ENCODE measurements at regions not wholly inside any gene's neighbourhood (a gene's known extent, or its start where the extent isn't known, plus 50 kb on each side); places are given as distances from the start of the nearest gene placed in this dataset.

- DNase-seq (ENCODE audit: low spot score), result no peak
These were observed 1160.3 kb upstream of the AUTS2 start for GRCh38 chr7:68438016-68438415.

DNA sequence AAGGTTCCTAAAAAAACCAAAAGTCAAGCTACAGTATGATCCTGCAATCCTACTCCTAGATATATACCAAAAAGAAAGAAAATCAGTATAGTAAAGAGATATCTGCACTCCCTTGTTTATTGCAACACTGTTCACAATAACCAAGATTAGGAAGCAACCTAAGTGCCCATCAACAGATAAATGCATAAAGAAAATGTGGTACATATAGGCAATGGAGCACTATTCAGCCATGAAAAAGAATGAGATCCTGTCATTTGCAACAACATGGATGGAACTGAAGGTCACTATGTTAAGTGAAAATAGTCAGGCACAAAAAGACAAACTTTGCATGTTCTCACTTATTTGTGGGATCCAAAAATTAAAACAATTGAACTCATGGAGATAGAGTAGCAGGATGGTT lies 1159.5 kb upstream of the AUTS2 start:
- DNase-seq (ENCODE audit: low spot score), result no peak

DNA sequence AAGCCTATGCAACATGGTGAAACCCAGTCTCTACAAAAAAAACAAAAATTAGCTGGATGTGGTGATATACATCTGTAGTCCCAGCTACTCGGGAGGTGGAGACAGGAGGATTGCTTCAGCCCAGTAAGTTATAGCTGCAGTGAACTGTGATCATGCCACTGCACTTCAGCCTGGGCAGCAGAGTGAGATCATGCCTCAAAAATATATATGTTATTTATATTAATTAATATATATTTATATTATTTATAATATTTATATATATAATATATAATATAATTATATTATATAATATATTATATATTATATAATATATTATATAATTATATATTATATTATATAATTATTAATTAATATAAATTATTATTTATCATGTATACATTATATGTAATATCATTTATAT lies 1158.4 kb upstream of the AUTS2 start:
- no peak for DNase-seq (ENCODE audit: low spot score)

DNA sequence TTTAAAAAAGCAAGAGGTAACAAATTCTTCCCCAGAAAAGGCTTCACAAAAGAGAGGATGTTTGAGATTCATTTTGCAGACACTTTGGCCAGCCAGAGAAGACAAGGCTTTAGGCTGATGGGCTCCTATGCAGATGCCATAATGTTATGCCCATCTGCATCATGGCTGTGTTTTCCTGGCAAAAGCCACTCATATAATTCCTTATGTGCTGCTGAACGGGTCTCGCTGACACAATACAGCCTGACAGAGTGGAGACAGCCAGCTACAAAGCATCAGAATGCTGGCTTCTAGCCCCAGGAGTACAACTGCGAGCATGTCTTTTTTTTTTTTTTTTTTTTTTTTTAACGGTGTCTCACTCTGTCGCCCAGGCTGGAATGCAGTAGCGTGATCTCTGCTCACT lies 1157.4 kb upstream of the AUTS2 start:
- no peak for DNase-seq (ENCODE audit: low spot score)

- DNase-seq (ENCODE audit: low spot score), result no peak
These were observed 1156.6 kb upstream of the AUTS2 start for GRCh38 chr7:68441645-68442044.

- no peak for DNase-seq (ENCODE audit: low spot score)
These were observed 1155.2 kb upstream of the AUTS2 start for GRCh38 chr7:68442931-68443631.

DNA sequence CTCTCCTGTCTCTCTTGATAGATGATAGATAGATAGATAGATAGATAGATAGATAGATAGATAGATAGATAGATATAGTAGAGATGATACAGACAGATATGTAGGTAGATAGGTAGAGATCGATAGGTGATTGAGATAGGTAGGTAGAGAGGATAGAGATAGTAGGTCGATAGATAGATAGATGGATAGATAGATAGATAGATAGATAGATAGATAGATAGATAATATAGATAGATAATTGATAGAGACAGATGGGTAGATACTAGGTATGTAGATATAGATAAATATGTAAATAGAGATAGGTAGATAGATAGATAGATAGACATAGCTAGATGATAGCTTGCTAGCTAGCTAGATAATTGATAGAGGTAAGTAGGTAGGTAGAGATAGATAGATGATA lies 1154.2 kb upstream of the AUTS2 start:
- DNase-seq (ENCODE audit: low spot score), result no peak

- DNase-seq (ENCODE audit: low spot score), result no peak
These were observed 1153.3 kb upstream of the AUTS2 start for GRCh38 chr7:68444956-68445355.

GRCh38 chr7:68446183-68446582 lies 1152.1 kb upstream of the AUTS2 start:
- DNase-seq (ENCODE audit: low spot score), result no peak

- DNase-seq (ENCODE audit: low spot score), result no peak
These were observed 1149.2 kb upstream of the AUTS2 start for GRCh38 chr7:68449099-68449498.

DNA sequence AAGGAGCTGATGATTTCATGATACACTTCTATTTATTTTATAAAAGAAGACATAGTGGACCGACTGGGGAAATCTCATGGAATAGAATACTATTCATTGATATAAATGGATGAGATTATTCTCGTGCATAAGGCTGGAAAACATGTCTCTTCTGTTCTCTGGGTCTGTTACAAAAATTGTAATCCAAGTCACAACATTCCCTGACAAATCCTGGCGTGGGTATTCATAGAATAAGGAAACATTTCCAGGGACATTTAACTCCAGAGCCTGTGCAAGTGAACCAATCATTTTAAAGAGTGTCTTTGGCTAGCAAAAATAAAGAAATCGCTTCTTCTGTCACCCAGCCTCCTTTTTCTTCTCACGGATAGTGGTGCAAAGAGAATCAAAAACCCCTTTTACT lies 1148.5 kb upstream of the AUTS2 start:
- no peak for DNase-seq (ENCODE audit: low spot score)

- DNase-seq (ENCODE audit: low spot score), result no peak
These were observed 1143.3 kb upstream of the AUTS2 start for GRCh38 chr7:68454931-68455330.

DNA sequence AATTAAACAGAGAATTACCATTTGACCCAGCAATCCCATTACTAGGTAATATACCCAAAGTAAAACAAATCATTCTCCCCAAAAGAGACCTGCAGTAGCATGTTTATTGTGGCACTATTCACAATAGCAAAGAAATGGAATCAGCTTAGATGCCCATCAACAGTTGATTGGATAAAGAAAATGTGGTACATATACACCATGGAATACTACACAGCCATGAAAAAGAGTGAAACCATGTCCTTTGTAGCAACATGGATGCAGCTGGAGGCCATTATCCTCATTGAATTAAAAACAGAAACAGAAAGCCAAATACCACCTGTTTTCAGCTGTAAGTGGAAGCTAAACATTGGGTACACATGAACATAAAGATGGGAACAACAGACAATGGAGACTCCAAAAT lies 1141.8 kb upstream of the AUTS2 start:
- DNase-seq (ENCODE audit: low spot score), result no peak

DNA sequence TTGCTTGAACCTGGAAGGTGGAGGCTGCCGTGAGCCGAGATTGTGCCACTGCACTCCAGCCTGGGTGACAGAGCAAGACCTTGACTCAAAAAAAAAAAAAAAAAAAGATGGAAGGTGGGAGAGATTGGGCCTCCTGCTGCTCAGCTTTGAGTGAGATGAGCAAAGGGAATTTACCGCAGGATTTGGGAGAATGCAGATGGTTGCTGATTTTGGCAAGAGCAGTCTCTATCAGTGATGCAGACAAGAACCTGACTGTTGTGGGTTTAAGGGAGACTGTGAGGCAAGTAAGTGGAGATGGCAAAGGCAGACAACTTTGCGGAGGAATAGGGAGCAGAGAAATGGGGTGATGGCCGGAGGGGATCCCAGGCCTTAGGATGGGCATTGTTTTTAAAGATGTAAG lies 1140.8 kb upstream of the AUTS2 start:
- no peak for DNase-seq (ENCODE audit: low spot score)

DNA sequence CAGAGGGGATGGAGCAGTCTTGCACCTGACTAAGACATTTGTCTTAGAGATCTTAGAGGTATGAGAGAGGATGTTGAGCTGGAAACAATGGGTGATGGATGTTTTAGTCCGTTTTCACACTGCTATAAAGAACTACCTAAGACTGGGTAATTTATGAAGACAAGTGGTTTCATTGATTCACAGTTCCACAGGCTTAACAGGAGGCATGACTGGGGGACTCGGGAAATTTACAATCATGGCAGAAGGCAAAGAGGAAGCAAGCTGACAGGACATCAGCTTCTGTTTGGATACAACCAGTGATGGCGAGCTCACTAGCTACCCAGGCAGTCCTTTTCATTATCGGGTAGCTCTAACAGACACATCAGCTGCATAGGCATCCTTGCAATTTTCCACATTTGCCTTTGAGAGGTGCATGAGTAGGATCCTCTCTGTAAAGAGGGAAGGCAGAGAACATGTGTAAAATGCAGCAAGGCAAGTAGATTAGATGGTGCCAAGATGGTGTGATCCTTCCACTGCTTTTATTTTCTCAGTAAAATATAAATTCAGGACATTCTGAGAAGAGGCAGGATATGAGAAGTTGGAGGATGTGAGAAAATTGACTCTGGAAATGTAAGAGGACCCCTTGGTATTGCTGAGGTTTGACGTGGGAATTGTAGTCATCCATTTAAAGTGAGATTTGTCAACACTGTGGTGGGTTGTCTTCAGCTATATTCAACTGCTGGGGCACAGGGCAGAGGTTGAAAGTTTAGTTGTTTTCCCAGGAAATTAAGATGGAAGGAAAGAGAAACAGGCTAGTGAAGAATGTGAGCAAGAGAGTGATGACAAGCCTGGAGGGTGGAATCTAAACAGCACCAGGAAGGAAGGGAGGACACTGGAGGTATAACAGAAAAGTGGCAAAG lies 1140.0 kb upstream of the AUTS2 start:
- no peak for DNase-seq (ENCODE audit: low spot score)

DNA sequence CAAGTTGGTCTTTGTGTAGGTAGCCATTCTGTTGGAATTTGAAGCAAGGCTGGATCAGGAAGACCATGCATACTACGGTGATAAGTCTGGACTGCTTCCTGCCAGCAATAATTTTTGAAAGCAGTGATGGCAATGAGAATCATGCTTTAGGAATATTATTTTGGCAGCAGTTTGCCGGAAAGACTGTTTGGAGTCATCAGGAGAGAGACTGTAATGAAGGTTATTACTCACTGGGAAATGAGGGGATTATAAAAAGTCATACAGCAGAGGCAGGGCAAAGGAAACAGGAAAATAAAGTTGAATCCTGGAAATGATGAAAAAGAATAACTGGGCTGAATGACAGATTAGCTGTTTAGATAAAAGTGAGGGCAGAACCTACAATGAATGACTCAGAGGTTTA lies 1136.8 kb upstream of the AUTS2 start:
- DNase-seq (ENCODE audit: low spot score), result no peak

DNA sequence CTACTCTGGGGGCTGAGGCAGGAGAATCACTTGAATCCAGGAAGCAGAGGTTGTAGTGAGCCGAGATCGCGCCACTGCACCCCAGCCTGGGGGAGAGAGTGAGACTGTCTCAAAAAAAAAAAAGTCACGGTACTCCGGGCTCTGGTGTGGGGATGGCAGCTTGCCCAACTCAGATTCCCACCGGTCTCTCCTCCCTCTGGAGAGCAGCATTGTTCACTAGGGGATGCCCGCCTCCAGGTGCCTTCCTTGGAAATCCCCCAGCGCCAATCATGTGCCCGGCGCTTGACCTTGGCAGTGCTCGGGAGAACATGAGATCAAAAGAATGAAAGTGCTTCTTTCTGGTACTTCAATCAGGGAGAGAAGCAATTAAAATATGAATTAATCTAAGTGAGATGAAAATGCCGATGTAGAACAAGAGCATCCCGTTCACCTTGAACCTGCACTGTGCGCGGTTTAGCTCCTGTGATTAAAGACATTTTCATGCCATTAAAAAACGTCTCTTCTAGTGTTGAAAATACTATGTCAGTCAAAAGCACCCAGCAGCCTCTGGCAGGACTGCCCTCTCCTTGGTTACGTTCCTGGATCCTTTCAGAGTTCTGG lies 1127.3 kb upstream of the AUTS2 start:
- no peak for DNase-seq (ENCODE audit: low spot score)

DNA sequence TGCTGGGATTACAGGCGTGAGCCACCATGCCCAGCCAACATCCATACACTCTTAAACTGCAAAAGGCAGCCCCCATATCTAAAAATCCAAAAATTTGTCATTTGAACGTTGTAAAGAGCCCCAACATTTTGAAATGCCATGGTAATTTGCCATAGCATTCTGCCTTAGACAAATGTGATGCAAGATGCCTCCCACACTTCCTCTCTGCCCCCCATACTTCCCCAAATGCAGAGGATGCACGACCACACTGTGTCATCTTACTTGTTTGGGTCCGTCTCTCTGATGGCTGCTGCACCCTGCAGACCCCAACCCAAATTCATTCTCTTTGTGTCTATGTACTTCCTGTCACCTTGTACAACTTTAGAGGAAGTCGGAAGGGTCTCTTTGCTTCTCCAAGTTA lies 1125.6 kb upstream of the AUTS2 start:
- no peak for DNase-seq (ENCODE audit: low spot score)

DNA sequence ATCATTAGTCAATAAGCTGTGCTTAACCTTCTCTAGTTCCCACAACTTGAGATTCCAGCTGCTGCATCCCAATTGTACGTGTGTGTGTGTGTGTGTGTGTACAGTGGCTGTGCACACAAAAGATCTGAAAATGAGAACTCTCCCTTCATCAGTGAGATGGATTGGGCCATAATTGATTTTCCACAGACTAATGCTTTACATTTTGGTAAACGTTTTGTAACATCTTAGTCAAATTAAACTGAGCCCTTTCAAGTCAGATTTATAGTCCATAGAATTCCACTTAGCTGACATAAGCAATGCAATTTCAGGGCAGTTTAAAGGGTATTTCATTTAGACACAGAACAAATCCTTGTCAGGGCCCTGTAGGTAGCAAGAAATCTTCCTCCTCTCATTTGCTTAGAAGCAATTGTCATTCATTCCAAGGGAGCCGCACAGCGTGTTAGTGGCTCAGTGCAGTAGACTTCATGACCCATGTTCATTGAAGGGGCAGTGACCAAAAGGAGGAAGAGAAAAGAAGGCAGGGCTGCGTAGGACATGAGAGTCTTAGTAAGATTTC lies 1123.5 kb upstream of the AUTS2 start:
- no peak for DNase-seq (ENCODE audit: low spot score)

DNA sequence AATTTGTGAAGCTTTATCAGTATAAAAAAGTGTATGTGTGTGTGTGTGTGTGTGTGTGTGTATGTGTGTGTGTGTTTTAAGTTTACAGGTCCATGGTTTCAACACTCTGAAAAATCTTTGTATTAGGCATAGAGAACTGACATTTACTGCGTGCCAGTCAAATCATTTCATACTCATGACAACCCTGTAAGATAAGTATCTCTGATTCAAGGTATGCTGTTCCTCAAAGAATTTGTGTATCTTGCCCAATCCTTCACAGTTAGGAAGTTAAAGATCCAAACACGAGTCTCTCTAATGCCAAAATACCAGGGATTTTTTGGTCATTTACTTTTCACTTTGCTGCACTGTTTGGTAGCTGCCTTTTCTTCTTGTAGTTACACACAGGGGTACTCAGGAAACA lies 1121.3 kb upstream of the AUTS2 start:
- DNase-seq (ENCODE audit: low spot score), result no peak

- DNase-seq (ENCODE audit: low spot score), result no peak
These were observed 1119.9 kb upstream of the AUTS2 start for GRCh38 chr7:68478326-68478725.

DNA sequence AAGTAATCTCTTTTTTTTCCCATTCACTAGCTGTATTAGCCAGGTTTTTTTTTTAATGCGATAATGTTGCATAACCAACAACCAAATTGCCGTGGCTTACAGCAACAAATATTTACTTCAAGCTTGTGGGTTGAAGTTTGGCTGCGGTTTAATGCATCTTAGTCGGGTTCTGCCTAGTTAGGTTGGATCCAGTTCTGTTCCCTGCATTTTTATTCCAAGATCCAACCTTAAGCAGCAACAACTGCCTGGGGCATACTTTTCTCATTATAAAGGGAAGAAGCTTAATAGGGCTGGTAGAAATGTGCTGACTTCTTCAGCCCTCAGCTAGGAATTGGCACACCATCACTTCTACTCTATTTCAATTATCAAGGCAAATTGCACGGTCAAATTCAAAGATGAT lies 1115.5 kb upstream of the AUTS2 start:
- DNase-seq (ENCODE audit: low spot score), result no peak

DNA sequence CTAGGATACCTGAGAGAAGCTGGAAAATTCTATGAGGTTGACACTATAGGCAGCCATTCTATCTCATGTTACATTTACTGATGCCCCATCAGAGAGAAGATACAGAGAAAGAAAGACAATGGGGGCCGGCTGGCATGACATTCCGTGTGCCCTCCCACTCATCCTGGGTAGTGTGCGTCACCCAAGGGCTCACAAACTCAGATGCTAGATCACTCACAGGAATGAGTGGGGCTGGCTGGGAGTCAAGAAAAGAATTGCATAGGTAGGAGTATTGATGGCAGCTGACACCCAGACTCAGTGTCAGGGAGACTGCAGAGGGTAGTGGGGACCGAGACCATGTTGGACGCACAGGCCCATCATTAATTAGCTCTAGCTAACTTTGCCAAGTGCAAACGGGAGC lies 1113.5 kb upstream of the AUTS2 start:
- no peak for DNase-seq (ENCODE audit: low spot score)

Measured in ecto neural progenitor cell (in vitro differentiated cells).